SK-N-SH (cell line): ENCODE measurements at regions not wholly inside any gene's neighbourhood (a gene's known extent, or its start where the extent isn't known, plus 50 kb on each side); places are given as distances from the start of the nearest gene placed in this dataset.

ENCODE experiments used
- CTCF ChIA-PET: fragments of 300-600, 350-600 bp; formaldehyde crosslinking; extraction: SDS; loops from one replicate; lab custom pipeline; 2021; lab: Yijun Ruan, JAX
- POLR2A ChIA-PET: fragments of 350-600 bp; sonication (Branson Sonifier 250); formaldehyde crosslinking; extraction: SDS; loops from one replicate; lab custom pipeline; 2020; ENCODE audit warnings: antibody characterized with exemption, inconsistent platforms; lab: Yijun Ruan, JAX
- DNase-seq: peaks from one replicate; pipeline ENCODE4 v3.0.0; 2012
- H2AFZ ChIP-seq: fragments of 200-600 bp; sonication (generic); 2 replicates; pipeline ENCODE4 v1.8.1; 2016; ENCODE audit warnings: antibody characterized with exemption, mild to moderate bottlenecking, low read depth
- H3F3A ChIP-seq: fragments of 200-600 bp; sonication (generic); replicated peaks from 2 replicates; pipeline ENCODE3; 2016; ENCODE audit warnings: antibody characterized with exemption, mild to moderate bottlenecking; ENCODE audit not compliant: insufficient read depth
- H3K27ac ChIP-seq, 2 experiments: fragments of 200-500 bp in 1 of 2; fragments of 200-600 bp in 1 of 2; sonication (Bioruptor generic) in 1 of 2; sonication (generic), shearing (Covaris generic) in 1 of 2; 2 replicates each; pipeline versions ENCODE4 v1.5.1 to v1.6.1; 2014 to 2016; ENCODE audit warnings: low read depth in 2 of 2, inconsistent platforms in 1 of 2, low read length in 1 of 2, mild to moderate bottlenecking in 1 of 2, mixed read lengths in 1 of 2
- H3K27me3 ChIP-seq: fragments of 200-600 bp; sonication (generic), shearing (Covaris generic); 2 replicates; pipeline ENCODE4 v1.6.1; 2016; ENCODE audit warnings: mixed run types; ENCODE audit not compliant: insufficient read depth
- H3K36me3 ChIP-seq, 2 experiments: fragments of 200-500 bp in 1 of 2; fragments of 200-600 bp in 1 of 2; sonication (Bioruptor generic) in 1 of 2; sonication (generic) in 1 of 2; replicated peaks in 1 of 2; 2 replicates each; pipeline versions ENCODE3 to v1.5.1; 2014 to 2016; ENCODE audit warnings: low read length in 1 of 2, mild to moderate bottlenecking in 1 of 2; ENCODE audit not compliant: insufficient read depth in 2 of 2, control insufficient read depth in 1 of 2
- H3K4me1 ChIP-seq, 2 experiments: fragments of 200-500 bp in 1 of 2; fragments of 200-600 bp in 1 of 2; sonication (Bioruptor generic) in 1 of 2; sonication (generic), shearing (Covaris generic) in 1 of 2; 2 replicates each; pipeline versions ENCODE4 v1.5.1 to v1.6.1; 2014 to 2016; ENCODE audit warnings: low read depth in 1 of 2, low read length in 1 of 2, mixed run types in 1 of 2; ENCODE audit not compliant: insufficient read depth in 2 of 2, control insufficient read depth in 1 of 2
- H3K4me2 ChIP-seq: fragments of 200-600 bp; sonication (generic), shearing (Covaris generic); 2 replicates; pipeline ENCODE4 v1.6.1; 2017; ENCODE audit warnings: mixed run types
- H3K4me3 ChIP-seq, 2 experiments: fragments of 200-500 bp in 1 of 2; fragments of 200-600 bp in 1 of 2; sonication (Bioruptor generic) in 1 of 2; sonication (generic), shearing (Covaris generic) in 1 of 2; 2 replicates each; pipeline versions ENCODE4 v1.5.1 to v1.8.1; 2014 to 2016; ENCODE audit warnings: low read depth in 2 of 2, inconsistent platforms in 1 of 2, low read length in 1 of 2, mild to moderate bottlenecking in 1 of 2, mixed read lengths in 1 of 2, moderate library complexity in 1 of 2
- H3K79me2 ChIP-seq: fragments of 200-600 bp; sonication (generic); 2 replicates; pipeline ENCODE4 v1.8.1; 2017; ENCODE audit warnings: mild to moderate bottlenecking; ENCODE audit not compliant: insufficient read depth
- H3K9ac ChIP-seq: fragments of 200-600 bp; sonication (generic); 2 replicates; pipeline ENCODE4 v1.6.1; 2017; ENCODE audit warnings: mixed run types
- H3K9me2 ChIP-seq: fragments of 200-600 bp; sonication (generic); 2 replicates; pipeline ENCODE4 v1.6.1; 2017; ENCODE audit warnings: mixed run types
- H3K9me3 ChIP-seq: fragments of 200-600 bp; sonication (generic); 2 replicates; pipeline ENCODE4 v1.6.1; 2017; ENCODE audit warnings: mixed run types, mild to moderate bottlenecking, moderate library complexity
- H4K20me1 ChIP-seq: fragments of 200-600 bp; sonication (generic); 2 replicates; pipeline ENCODE4 v1.6.1; 2017; ENCODE audit warnings: mild to moderate bottlenecking, mixed run types; ENCODE audit not compliant: insufficient read depth
- CHD2 ChIP-seq: fragments of 150-350 bp; IDR thresholded peaks from 2 replicates; pipeline ENCODE4 v1.6.1; 2018; ENCODE audit warnings: low read length; ENCODE audit not compliant: partially characterized antibody
- GABPA ChIP-seq: IDR thresholded peaks from 2 replicates; pipeline ENCODE4 v1.4.0; 2012; ENCODE audit warnings: low read depth, mild to moderate bottlenecking
- MXI1 ChIP-seq: IDR thresholded peaks from 2 replicates; pipeline ENCODE4 v1.6.1; 2012; ENCODE audit warnings: mild to moderate bottlenecking, low read depth, low read length, improper control_type of control experiment
- NRF1 ChIP-seq: IDR thresholded peaks from 2 replicates; pipeline ENCODE4 v1.6.1; 2012; ENCODE audit warnings: low read depth, mild to moderate bottlenecking, low read length
- RAD21 ChIP-seq: IDR thresholded peaks from 2 replicates; pipeline ENCODE4 v1.6.1; 2012; ENCODE audit warnings: mild to moderate bottlenecking, low read length
- RFX5 ChIP-seq: IDR thresholded peaks from 2 replicates; pipeline ENCODE4 v1.6.1; 2012; ENCODE audit warnings: mild to moderate bottlenecking, improper control_type of control experiment, low read length
- WGBS: methylation state at CpG from one replicate; pipeline ENCODE4 v1.1.6; 2017; ENCODE audit warnings: low lambda C conversion rate; 5-methylcytosine and 5-hydroxymethylcytosine counted together
- TF ChIP-seq, protein P1 (sequence below): IDR thresholded peaks from 2 replicates; pipeline ENCODE4 v1.4.0; 2012; ENCODE audit warnings: low read depth, borderline replicate concordance
- TF ChIP-seq, protein P2 (sequence below): fragments of 150-350 bp; IDR thresholded peaks from 2 replicates; pipeline ENCODE4 v1.6.1; 2017; ENCODE audit warnings: antibody characterized with exemption, low read length, low read depth, borderline replicate concordance
- TF ChIP-seq, protein P3 (sequence below): IDR thresholded peaks from 2 replicates; pipeline ENCODE4; 2012
- TF ChIP-seq, protein P4 (sequence below): IDR thresholded peaks from 2 replicates; pipeline ENCODE4 v1.6.1; 2012; ENCODE audit warnings: mild to moderate bottlenecking, low read depth, low read length, moderate library complexity

DNA sequence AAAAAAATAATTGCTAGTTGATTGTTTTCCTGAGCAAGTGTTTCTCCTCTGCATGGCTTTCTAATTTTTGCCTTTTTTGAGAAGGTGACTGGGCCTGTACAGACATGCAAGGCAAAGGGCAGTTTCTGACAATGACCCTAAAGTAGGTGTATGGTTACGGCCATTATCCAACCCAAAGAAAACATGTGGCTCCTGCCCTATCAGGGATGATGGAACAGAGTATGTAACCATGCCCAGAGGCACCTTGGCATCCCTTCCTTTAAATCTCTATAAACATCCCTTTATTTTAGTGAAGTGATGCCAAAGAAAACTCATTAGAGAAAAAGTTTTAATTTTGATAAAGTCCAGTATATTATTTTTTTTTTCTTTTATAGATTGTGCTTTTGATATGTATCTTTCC is 217.5 kb downstream of the LPIN1 start:
- H3K9ac ChIP-seq = no peak overlapping the region
- H2AFZ ChIP-seq = no peak overlapping the region
- H3K9me2 ChIP-seq = no peaks in the 10 kb centered on the region
- WGBS = 84% methylated on average over 1 of the region's 1 CpG
- H3K9me3 ChIP-seq = no peaks in the 10 kb centered on the region
- no peaks in the 10 kb centered on the region for H4K20me1 ChIP-seq
- no peaks in the 10 kb centered on the region for H3K27me3 ChIP-seq
- no peak overlapping the region for H3K27ac ChIP-seq
- CTCF ChIA-PET = no interaction called here
- H3F3A ChIP-seq = no peaks in the 10 kb centered on the region
- H3K4me3 ChIP-seq = no peak overlapping the region
- H3K4me1 ChIP-seq = peaks cover 0 to 12% of the 10 kb centered on the region in 2 experiments; a peak in 2 of 4 replicates
- TF ChIP-seq, protein P1, sequence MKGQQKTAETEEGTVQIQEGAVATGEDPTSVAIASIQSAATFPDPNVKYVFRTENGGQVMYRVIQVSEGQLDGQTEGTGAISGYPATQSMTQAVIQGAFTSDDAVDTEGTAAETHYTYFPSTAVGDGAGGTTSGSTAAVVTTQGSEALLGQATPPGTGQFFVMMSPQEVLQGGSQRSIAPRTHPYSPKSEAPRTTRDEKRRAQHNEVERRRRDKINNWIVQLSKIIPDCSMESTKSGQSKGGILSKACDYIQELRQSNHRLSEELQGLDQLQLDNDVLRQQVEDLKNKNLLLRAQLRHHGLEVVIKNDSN = no peak
- no peak for TF ChIP-seq CHD2
- no peak for TF ChIP-seq GABPA
- TF ChIP-seq, protein P2, sequence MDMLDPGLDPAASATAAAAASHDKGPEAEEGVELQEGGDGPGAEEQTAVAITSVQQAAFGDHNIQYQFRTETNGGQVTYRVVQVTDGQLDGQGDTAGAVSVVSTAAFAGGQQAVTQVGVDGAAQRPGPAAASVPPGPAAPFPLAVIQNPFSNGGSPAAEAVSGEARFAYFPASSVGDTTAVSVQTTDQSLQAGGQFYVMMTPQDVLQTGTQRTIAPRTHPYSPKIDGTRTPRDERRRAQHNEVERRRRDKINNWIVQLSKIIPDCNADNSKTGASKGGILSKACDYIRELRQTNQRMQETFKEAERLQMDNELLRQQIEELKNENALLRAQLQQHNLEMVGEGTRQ = no peak
- TF ChIP-seq RAD21 = no peak
- TF ChIP-seq, protein P3, sequence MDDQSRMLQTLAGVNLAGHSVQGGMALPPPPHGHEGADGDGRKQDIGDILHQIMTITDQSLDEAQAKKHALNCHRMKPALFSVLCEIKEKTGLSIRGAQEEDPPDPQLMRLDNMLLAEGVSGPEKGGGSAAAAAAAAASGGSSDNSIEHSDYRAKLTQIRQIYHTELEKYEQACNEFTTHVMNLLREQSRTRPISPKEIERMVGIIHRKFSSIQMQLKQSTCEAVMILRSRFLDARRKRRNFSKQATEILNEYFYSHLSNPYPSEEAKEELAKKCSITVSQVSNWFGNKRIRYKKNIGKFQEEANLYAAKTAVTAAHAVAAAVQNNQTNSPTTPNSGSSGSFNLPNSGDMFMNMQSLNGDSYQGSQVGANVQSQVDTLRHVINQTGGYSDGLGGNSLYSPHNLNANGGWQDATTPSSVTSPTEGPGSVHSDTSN = no peak
- TF ChIP-seq MXI1 = no peak
- TF ChIP-seq RFX5 = no peak
- TF ChIP-seq, protein P4, sequence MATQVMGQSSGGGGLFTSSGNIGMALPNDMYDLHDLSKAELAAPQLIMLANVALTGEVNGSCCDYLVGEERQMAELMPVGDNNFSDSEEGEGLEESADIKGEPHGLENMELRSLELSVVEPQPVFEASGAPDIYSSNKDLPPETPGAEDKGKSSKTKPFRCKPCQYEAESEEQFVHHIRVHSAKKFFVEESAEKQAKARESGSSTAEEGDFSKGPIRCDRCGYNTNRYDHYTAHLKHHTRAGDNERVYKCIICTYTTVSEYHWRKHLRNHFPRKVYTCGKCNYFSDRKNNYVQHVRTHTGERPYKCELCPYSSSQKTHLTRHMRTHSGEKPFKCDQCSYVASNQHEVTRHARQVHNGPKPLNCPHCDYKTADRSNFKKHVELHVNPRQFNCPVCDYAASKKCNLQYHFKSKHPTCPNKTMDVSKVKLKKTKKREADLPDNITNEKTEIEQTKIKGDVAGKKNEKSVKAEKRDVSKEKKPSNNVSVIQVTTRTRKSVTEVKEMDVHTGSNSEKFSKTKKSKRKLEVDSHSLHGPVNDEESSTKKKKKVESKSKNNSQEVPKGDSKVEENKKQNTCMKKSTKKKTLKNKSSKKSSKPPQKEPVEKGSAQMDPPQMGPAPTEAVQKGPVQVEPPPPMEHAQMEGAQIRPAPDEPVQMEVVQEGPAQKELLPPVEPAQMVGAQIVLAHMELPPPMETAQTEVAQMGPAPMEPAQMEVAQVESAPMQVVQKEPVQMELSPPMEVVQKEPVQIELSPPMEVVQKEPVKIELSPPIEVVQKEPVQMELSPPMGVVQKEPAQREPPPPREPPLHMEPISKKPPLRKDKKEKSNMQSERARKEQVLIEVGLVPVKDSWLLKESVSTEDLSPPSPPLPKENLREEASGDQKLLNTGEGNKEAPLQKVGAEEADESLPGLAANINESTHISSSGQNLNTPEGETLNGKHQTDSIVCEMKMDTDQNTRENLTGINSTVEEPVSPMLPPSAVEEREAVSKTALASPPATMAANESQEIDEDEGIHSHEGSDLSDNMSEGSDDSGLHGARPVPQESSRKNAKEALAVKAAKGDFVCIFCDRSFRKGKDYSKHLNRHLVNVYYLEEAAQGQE = no peak
- no peak for TF ChIP-seq NRF1
- TF ChIP-seq, all 33 proteins: peak for 0
- DNase-seq = no peak
- Histone ChIP-seq H3K4me2 (no peak overlapping the region), H3K79me2 (no peaks in the 10 kb centered on the region), H3K36me3 (no peaks in the 10 kb centered on the region)
- POLR2A ChIA-PET = no interaction called here
